ENCODE measurements at regions not wholly inside any gene's neighbourhood (a gene's known extent, or its start where the extent isn't known, plus 50 kb on each side); places are given as distances from the start of the nearest gene placed in this dataset.

- TF ChIP-seq ZNF462 (CRISPR knock-in tag; IDR thresholded peaks at IDR 0.05) = no peak
- no peak for TF ChIP-seq ZNF114 (CRISPR knock-in tag; IDR thresholded peaks at IDR 0.05)
- no peak for TF ChIP-seq STAT1 (IDR thresholded peaks at IDR 0.05; ENCODE audit: unreplicated experiment)
- TF ChIP-seq POLR2AphosphoS5 (IDR thresholded peaks at IDR 0.05; ENCODE audit: low read depth) = no peak
- TF ChIP-seq JUNB (IDR thresholded peaks at IDR 0.05; ENCODE audit: unreplicated experiment) = no peak
- no peak for TF ChIP-seq CTCF (conservative IDR thresholded peaks at IDR 0.05; ENCODE audit: low read depth in 2 of 2)
- no peak for TF ChIP-seq ZNF331 (CRISPR knock-in tag; IDR thresholded peaks at IDR 0.05; ENCODE audit: low read depth)
These were observed 55.8 kb upstream of the SLC6A11 start (continued) for GRCh38 chr3:10760199-10760598.

- H3K79me2 ChIP-seq (replicated peaks; ENCODE audit: insufficient read depth) = no peaks in the 10 kb centered on the region
- no peaks in the 10 kb centered on the region for H3K36me3 ChIP-seq (ENCODE audit: insufficient read depth)
- H3F3A ChIP-seq (replicated peaks; ENCODE audit: low read depth) = no peaks in the 10 kb centered on the region
- no peak for ATAC-seq
- H3K4me2 ChIP-seq = no peak overlapping the region
- no peak overlapping the region for H3K27ac ChIP-seq (ENCODE audit: low read depth)
- H3K4me3 Mint-ChIP-seq = no peak overlapping the region
- H4K20me1 ChIP-seq (replicated peaks; ENCODE audit: insufficient read depth) = no peaks in the 10 kb centered on the region
- no peaks in the 10 kb centered on the region; the same call in 1 of the 2 replicates for H3K4me1 ChIP-seq (ENCODE audit: insufficient read depth)
- H3K27ac Mint-ChIP-seq = no peak overlapping the region
- no peaks in the 10 kb centered on the region for H3K36me3 Mint-ChIP-seq (ENCODE audit: low read depth)
- H3K27me3 ChIP-seq (ENCODE audit: insufficient read depth) = no peaks in the 10 kb centered on the region
- H3K9me2 ChIP-seq (ENCODE audit: insufficient read depth) = no peaks in the 10 kb centered on the region
- H3K4me3 ChIP-seq = no peak overlapping the region
- H3K27me3 Mint-ChIP-seq (ENCODE audit: insufficient read depth, low read depth, poor library complexity) = peaks cover 5% of the 10 kb centered on the region
- H3K4me1 Mint-ChIP-seq = peaks cover 15% of the 10 kb centered on the region
- peak overlapping the region; percentile 59; the same call in 1 of the 2 replicates for H2AFZ ChIP-seq
- H3K9me3 Mint-ChIP-seq = no peaks in the 10 kb centered on the region
- DNase-seq (ENCODE audit: low spot score) = no peak
- no peak for TF ChIP-seq EZH2phosphoT487 (IDR thresholded peaks at IDR 0.05; ENCODE audit: unreplicated experiment)
- no peak for TF ChIP-seq CTCF (conservative IDR thresholded peaks at IDR 0.05; ENCODE audit: low read depth in 2 of 2)
- TF ChIP-seq ZNF331 (CRISPR knock-in tag; IDR thresholded peaks at IDR 0.05; ENCODE audit: low read depth) = no peak
These were observed 54.4 kb upstream of the SLC6A11 start for GRCh38 chr3:10761583-10761982.
